ENCODE measurements at regions not wholly inside any gene's neighbourhood (a gene's known extent, or its start where the extent isn't known, plus 50 kb on each side); places are given as distances from the start of the nearest gene placed in this dataset.

DNA sequence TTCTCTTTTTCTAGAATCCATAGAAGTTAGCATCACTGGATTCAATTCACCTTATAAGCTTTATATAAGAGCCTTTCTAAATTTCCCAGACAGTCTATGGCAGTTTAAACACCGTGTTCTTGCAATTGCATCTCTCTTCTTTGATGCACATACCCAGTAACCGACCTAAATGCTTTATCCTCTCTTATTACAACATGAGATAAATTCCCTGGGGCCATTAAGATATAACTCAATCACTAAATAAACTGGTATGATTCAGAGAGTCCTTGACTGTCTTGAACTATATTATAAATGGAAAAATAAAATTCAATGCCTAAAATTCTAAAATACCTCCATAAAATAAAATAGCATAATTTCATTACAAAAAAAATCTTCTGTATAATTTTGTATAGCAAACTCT, 98.1 kb downstream of the DIRAS2 start:
- TF ChIP-seq SUPT20H (IDR thresholded peaks at IDR 0.05; ENCODE audit: borderline replicate concordance, control insufficient read depth, low read depth, low read length) (no peak), BACH1 (IDR thresholded peaks at IDR 0.05; ENCODE audit: borderline replicate concordance) (no peak)
- Histone ChIP-seq H3K79me2 (ENCODE audit: control insufficient read depth, insufficient read depth, low read length) (no peaks in the 10 kb centered on the region), H3K4me3 (no peak overlapping the region), H3K9ac (ENCODE audit: control insufficient read depth, insufficient read depth, low read length) (no peak overlapping the region), H4K20me1 (ENCODE audit: control insufficient read depth, insufficient read depth) (no peaks in the 10 kb centered on the region), H3K4me1 (ENCODE audit: control insufficient read depth, insufficient read depth, low read length) (no peaks in the 10 kb centered on the region), H2AFZ (ENCODE audit: control insufficient read depth, low read depth, low read length) (no peak overlapping the region), H3K27me3 (replicated peaks in 1 of 2; ENCODE audit: control insufficient read depth in 2 of 2, insufficient read depth in 2 of 2, low read length in 1 of 2) (no peaks in the 10 kb centered on the region), H3K27ac (ENCODE audit: control insufficient read depth, insufficient read depth) (no peak overlapping the region), H3K36me3 (ENCODE audit: control insufficient read depth in 2 of 2, insufficient read depth in 2 of 2, low read length in 1 of 2) (no peaks in the 10 kb centered on the region), H3K4me2 (ENCODE audit: control insufficient read depth, insufficient read depth) (no peak overlapping the region), H3K9me3 (replicated peaks; ENCODE audit: control insufficient read depth, insufficient read depth, low read length) (no peaks in the 10 kb centered on the region; the same call in 2 of the 3 replicates)
- ATAC-seq (no peak), FAIRE-seq (no peak), DNase-seq (ENCODE audit: low read depth, low spot score) (no peak)
- ChIA-PET CTCF (no interaction called here), RAD21 (ENCODE audit: unreplicated experiment) (no interaction called here), POLR2A (no interaction called here), SMC1A (ENCODE audit: uncharacterized antibody, unreplicated experiment) (no interaction called here)
- 18% methylated on average over 2 of the region's 2 CpGs for WGBS (ENCODE audit: insufficient coverage, insufficient replicate concordance, low lambda C conversion rate, missing lambda C conversion rate)
- intact Hi-C loops (cut with micrococcal nuclease; ENCODE audit: unreplicated experiment), result no loop called here
- BruUV-seq (replicated peaks), result no TSS peak
- in situ Hi-C loops (cut with MboI), result no loop called here

DNA sequence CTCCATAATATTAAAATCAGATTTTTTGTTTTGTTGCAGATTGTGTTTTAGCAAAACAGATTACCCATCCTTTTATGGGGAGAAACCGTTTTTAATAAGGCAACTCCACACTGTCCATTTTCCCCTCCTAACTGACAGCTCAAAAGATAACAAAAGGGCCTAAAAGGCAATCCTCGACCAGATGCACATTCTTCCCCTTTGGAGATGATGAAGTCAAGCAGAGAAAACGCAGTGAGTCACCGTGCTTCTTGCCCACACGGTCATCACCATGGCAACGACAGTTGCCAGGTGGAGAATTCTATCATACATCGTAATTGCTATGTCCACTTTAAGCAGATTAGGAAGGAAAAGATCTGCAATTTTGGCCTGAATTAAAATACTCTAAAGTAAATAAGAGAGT, 96.4 kb downstream of the DIRAS2 start:
- no peak for TF ChIP-seq CBFB (IDR thresholded peaks at IDR 0.05; ENCODE audit: low read depth)
- no peak for TF ChIP-seq SREBF1 (IDR thresholded peaks at IDR 0.05; ENCODE audit: low read length)
- TF ChIP-seq, protein P1, sequence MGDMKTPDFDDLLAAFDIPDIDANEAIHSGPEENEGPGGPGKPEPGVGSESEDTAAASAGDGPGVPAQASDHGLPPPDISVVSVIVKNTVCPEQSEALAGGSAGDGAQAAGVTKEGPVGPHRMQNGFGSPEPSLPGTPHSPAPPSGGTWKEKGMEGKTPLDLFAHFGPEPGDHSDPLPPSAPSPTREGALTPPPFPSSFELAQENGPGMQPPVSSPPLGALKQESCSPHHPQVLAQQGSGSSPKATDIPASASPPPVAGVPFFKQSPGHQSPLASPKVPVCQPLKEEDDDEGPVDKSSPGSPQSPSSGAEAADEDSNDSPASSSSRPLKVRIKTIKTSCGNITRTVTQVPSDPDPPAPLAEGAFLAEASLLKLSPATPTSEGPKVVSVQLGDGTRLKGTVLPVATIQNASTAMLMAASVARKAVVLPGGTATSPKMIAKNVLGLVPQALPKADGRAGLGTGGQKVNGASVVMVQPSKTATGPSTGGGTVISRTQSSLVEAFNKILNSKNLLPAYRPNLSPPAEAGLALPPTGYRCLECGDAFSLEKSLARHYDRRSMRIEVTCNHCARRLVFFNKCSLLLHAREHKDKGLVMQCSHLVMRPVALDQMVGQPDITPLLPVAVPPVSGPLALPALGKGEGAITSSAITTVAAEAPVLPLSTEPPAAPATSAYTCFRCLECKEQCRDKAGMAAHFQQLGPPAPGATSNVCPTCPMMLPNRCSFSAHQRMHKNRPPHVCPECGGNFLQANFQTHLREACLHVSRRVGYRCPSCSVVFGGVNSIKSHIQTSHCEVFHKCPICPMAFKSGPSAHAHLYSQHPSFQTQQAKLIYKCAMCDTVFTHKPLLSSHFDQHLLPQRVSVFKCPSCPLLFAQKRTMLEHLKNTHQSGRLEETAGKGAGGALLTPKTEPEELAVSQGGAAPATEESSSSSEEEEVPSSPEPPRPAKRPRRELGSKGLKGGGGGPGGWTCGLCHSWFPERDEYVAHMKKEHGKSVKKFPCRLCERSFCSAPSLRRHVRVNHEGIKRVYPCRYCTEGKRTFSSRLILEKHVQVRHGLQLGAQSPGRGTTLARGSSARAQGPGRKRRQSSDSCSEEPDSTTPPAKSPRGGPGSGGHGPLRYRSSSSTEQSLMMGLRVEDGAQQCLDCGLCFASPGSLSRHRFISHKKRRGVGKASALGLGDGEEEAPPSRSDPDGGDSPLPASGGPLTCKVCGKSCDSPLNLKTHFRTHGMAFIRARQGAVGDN (IDR thresholded peaks at IDR 0.05), result no peak
- TF ChIP-seq ZSCAN29 (IDR thresholded peaks at IDR 0.05), result no peak
- TF ChIP-seq FOXM1 (IDR thresholded peaks at IDR 0.05; ENCODE audit: low read depth, low read length), result no peak
- no peak for TF ChIP-seq SUPT20H (IDR thresholded peaks at IDR 0.05; ENCODE audit: borderline replicate concordance, control insufficient read depth, low read depth, low read length)
- TF ChIP-seq MLLT1 (IDR thresholded peaks at IDR 0.05), result no peak
- no peak for TF ChIP-seq NFYB (IDR thresholded peaks at IDR 0.05; ENCODE audit: insufficient read depth, low read depth, low read length)
- TF ChIP-seq EED (IDR thresholded peaks at IDR 0.05; ENCODE audit: low read depth), result no peak
- TF ChIP-seq SMARCA5 (IDR thresholded peaks at IDR 0.05), result no peak
- no peak for TF ChIP-seq TCF3 (IDR thresholded peaks at IDR 0.05; ENCODE audit: borderline replicate concordance, insufficient read depth, low read depth, low read length)
- no peak for TF ChIP-seq CHD4 (IDR thresholded peaks at IDR 0.05)
- BruUV-seq (replicated peaks), result no TSS peak
- intact Hi-C loops (cut with micrococcal nuclease; ENCODE audit: unreplicated experiment), result no loop called here
- FAIRE-seq (no peak), ATAC-seq (no peak), DNase-seq (ENCODE audit: low read depth, low spot score) (no peak)
- H2AFZ ChIP-seq (ENCODE audit: control insufficient read depth, low read depth, low read length), result no peak overlapping the region
- no peaks in the 10 kb centered on the region for H3K36me3 ChIP-seq (ENCODE audit: control insufficient read depth in 2 of 2, insufficient read depth in 2 of 2, low read length in 1 of 2)
- H3K27ac ChIP-seq (ENCODE audit: control insufficient read depth, insufficient read depth), result no peak overlapping the region
- POLR2A ChIA-PET, result no interaction called here
- H4K20me1 ChIP-seq (ENCODE audit: control insufficient read depth, insufficient read depth), result no peaks in the 10 kb centered on the region
- CTCF ChIA-PET, result no interaction called here
- H3K4me1 ChIP-seq (ENCODE audit: control insufficient read depth, insufficient read depth, low read length), result no peaks in the 10 kb centered on the region
- H3K9me3 ChIP-seq (replicated peaks; ENCODE audit: control insufficient read depth, insufficient read depth, low read length), result no peaks in the 10 kb centered on the region; the same call in 2 of the 3 replicates
- in situ Hi-C loops (cut with MboI), result no loop called here
- no peaks in the 10 kb centered on the region for H3K27me3 ChIP-seq (replicated peaks in 1 of 2; ENCODE audit: control insufficient read depth in 2 of 2, insufficient read depth in 2 of 2, low read length in 1 of 2)
- no peak overlapping the region for H3K9ac ChIP-seq (ENCODE audit: control insufficient read depth, insufficient read depth, low read length)
- WGBS (ENCODE audit: insufficient coverage, insufficient replicate concordance, low lambda C conversion rate, missing lambda C conversion rate), result 12% methylated on average over 7 of the region's 7 CpGs
- RAD21 ChIA-PET (ENCODE audit: unreplicated experiment), result no interaction called here
- no peaks in the 10 kb centered on the region for H3K79me2 ChIP-seq (ENCODE audit: control insufficient read depth, insufficient read depth, low read length)
- no peak overlapping the region for H3K4me2 ChIP-seq (ENCODE audit: control insufficient read depth, insufficient read depth)
- H3K4me3 ChIP-seq, result no peak overlapping the region
- SMC1A ChIA-PET (ENCODE audit: uncharacterized antibody, unreplicated experiment), result interaction anchor here (1.6 kb wide), 1 partner anchor 9 kb away, joined by 3 read pairs; no protein-coding TSS in a partner anchor
